ENCODE measurements at regions not wholly inside any gene's neighbourhood (a gene's known extent, or its start where the extent isn't known, plus 50 kb on each side); places are given as distances from the start of the nearest gene placed in this dataset.
A peak's percentile ranks its signal among the peaks of the same experiment; 100 is the strongest.

DNA sequence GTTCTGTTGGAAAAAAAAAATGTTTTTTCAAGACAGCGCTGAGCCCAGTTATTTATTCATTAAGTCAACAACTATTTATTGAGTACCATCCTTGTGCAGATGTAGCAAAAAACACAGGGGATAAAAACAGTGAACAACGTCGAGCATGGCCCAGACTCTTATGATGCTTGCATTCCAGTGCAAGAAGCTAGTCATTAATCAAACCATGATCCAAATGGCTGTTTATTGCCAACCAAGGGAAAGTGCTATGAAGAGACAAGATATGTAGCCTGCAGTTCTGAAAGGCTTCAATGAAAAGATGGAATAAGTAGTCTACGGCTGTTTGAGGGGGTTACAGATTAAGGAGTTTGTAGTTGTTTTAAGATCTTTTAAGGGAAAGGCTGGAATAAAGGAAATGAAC lies 262.3 kb downstream of the NEBL start:
- H3K36me3 Mint-ChIP-seq: no peaks in the 10 kb centered on the region
- H3K4me3 Mint-ChIP-seq: no peak overlapping the region
- DNase-seq: no peak
- CTCF ChIA-PET: no interaction called here
- H3K4me1 Mint-ChIP-seq: no peaks in the 10 kb centered on the region
- H3K27me3 Mint-ChIP-seq: no peaks in the 10 kb centered on the region
- peaks cover 11% of the 10 kb centered on the region for H3K9me3 Mint-ChIP-seq
- H3K27ac Mint-ChIP-seq: no peak overlapping the region

DNA sequence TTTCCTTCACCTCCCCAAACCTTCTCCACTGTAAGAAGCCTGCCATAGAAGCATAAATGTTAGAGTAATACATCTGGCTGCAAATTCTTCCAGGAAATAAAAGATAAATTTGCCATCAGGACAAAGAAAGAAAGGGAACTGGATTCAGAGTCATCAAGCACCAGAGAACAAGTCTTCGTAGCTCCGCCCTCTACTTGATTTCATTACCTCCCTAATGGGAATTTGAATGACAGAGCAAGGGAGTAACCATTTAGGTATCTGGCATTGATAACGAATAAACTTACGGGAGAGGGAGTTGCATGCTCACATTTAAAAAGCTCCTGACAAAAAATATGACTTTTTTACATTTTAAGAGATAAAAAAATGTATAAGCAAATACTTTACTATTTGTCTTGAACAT lies 263.4 kb downstream of the NEBL start:
- DNase-seq: no peak
- CTCF ChIA-PET: no interaction called here
- peaks cover 8% of the 10 kb centered on the region for H3K9me3 Mint-ChIP-seq
- H3K27me3 Mint-ChIP-seq: no peaks in the 10 kb centered on the region
- H3K27ac Mint-ChIP-seq: no peak overlapping the region
- no peaks in the 10 kb centered on the region for H3K4me1 Mint-ChIP-seq
- H3K4me3 Mint-ChIP-seq: no peak overlapping the region
- no peaks in the 10 kb centered on the region for H3K36me3 Mint-ChIP-seq

DNA sequence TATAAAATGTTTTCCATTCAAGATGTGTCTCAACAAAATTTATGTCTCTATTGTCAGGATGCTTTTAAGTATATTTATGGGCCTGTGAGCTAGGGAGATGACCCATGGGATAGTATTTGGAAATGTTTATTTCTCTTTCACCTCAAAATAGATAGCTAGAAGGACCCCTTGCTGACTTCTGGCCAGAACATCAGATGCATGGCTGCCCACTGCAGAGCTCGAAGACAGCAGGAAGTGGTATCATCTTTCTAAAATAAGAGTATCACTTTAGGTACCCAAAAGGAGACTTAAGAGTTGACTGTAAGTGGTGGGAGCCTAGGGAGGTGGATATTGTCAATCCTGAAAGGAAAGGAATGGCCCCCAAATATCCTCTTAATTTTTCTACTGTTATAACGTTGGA lies 264.4 kb downstream of the NEBL start:
- no peak for DNase-seq
- H3K27ac Mint-ChIP-seq: no peak overlapping the region
- no peaks in the 10 kb centered on the region for H3K27me3 Mint-ChIP-seq
- no peak overlapping the region for H3K4me3 Mint-ChIP-seq
- peaks cover 8% of the 10 kb centered on the region for H3K9me3 Mint-ChIP-seq
- H3K4me1 Mint-ChIP-seq: no peaks in the 10 kb centered on the region
- H3K36me3 Mint-ChIP-seq: no peaks in the 10 kb centered on the region
- CTCF ChIA-PET: no interaction called here

DNA sequence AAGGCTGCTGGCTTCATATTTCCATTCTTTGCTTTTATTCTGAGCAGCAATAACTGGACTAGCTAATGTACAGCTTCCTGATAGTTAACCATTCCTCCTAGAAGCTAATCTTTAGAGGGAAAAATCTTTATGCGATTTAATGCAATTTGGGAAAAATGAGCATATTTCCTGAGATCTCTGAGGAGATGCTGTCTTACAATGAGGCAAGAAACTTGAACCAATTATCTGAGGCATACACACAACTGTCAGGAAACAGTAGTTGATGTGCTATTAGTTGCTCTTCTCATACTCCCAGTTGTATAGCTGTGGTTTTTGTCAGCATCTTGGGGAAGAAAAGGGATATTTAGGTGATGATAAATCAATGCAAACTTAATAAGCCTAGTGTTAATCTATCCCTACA lies 265.9 kb downstream of the NEBL start:
- H3K4me3 Mint-ChIP-seq: no peak overlapping the region
- no peak for DNase-seq
- no peak overlapping the region for H3K27ac Mint-ChIP-seq
- CTCF ChIA-PET: no interaction called here
- H3K9me3 Mint-ChIP-seq: no peaks in the 10 kb centered on the region
- H3K36me3 Mint-ChIP-seq: no peaks in the 10 kb centered on the region
- H3K4me1 Mint-ChIP-seq: no peaks in the 10 kb centered on the region
- no peaks in the 10 kb centered on the region for H3K27me3 Mint-ChIP-seq

DNA sequence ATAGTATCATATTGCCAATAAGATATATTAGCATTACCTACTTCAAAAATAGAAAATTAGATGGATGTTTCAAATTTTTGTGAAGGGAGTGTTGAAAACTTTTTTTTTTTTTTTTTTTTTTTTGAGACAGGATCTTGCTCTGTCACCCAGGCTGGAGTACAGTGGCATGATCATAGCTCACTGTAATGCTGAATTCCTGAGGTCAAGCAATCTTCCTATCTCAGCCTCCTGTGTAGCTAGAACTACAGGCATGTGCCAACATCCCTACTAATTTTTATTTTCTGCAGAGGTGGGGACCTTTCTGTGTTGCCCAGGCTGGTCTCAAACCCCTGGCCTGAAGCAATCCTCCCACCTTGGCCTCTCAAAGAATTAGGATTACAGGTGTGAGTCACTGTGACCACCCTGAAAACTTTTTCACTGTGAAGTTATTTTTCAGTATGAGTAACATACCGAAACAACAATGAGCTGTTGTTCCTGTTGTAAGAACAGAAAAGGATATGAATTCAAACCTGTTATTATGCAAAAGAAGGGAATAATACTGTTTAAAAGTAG lies 266.9 kb downstream of the NEBL start:
- no peaks in the 10 kb centered on the region for H3K27me3 Mint-ChIP-seq
- no peak for DNase-seq
- no peaks in the 10 kb centered on the region for H3K4me1 Mint-ChIP-seq
- H3K9me3 Mint-ChIP-seq: no peaks in the 10 kb centered on the region
- H3K4me3 Mint-ChIP-seq: no peak overlapping the region
- H3K27ac Mint-ChIP-seq: no peak overlapping the region
- H3K36me3 Mint-ChIP-seq: no peaks in the 10 kb centered on the region
- CTCF ChIA-PET: no interaction called here

DNA sequence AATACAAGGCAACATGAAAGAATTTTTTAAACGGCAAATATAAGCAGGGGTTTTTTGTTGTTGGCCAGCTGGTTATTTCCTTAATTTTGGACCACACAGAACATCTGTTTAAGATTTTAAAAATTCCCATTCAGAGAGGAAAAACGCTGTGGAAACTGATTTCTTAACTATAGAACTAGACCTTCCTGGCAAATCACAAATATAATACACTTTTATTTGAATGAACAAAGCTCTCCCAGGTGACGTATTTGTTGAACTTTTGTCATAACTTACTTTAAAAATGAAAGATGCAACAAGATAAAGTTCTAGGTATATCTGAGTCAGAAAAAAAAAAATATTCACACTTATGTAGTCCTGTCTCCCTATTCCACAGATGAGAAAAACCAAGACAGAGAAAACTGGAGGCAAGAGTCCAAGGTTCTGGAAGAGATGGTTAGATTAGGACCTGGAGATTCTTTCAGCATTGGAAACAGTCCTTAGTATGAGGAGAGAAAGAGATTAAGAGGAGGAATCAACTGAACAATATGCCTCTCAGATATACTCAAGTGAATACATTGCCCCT lies 269.1 kb downstream of the NEBL start:
- H3K27me3 Mint-ChIP-seq: no peaks in the 10 kb centered on the region
- H3K27ac Mint-ChIP-seq: no peak overlapping the region

GRCh38 chr10:20627087-20627486 lies 270.0 kb downstream of the NEBL start:
- no peaks in the 10 kb centered on the region for H3K36me3 Mint-ChIP-seq
- peaks cover 4% of the 10 kb centered on the region for H3K4me1 Mint-ChIP-seq
- H3K4me3 Mint-ChIP-seq: no peak overlapping the region
- no peak overlapping the region for H3K27ac Mint-ChIP-seq
- DNase-seq: no peak
- CTCF ChIA-PET: no interaction called here
- H3K9me3 Mint-ChIP-seq: no peaks in the 10 kb centered on the region
- no peaks in the 10 kb centered on the region for H3K27me3 Mint-ChIP-seq

More for the DNA sequence above, 269.1 kb downstream of the NEBL start:
- no peaks in the 10 kb centered on the region for H3K9me3 Mint-ChIP-seq
- no peaks in the 10 kb centered on the region for H3K36me3 Mint-ChIP-seq
- DNase-seq: no peak
- CTCF ChIA-PET: no interaction called here
- H3K4me1 Mint-ChIP-seq: no peaks in the 10 kb centered on the region
- H3K4me3 Mint-ChIP-seq: no peak overlapping the region

GRCh38 chr10:20625868-20626267 lies 271.2 kb downstream of the NEBL start:
- Mint-ChIP-seq H3K36me3 (no peaks in the 10 kb centered on the region), H3K27ac (no peak overlapping the region), H3K9me3 (no peaks in the 10 kb centered on the region), H3K27me3 (no peaks in the 10 kb centered on the region), H3K4me3 (no peak overlapping the region), H3K4me1 (peaks cover 4% of the 10 kb centered on the region)
- no peak for DNase-seq
- CTCF ChIA-PET: no interaction called here

- H3K27me3 Mint-ChIP-seq: no peaks in the 10 kb centered on the region
- H3K4me3 Mint-ChIP-seq: no peak overlapping the region
- no peak overlapping the region for H3K27ac Mint-ChIP-seq
- H3K4me1 Mint-ChIP-seq: peaks cover 4% of the 10 kb centered on the region
- H3K36me3 Mint-ChIP-seq: no peaks in the 10 kb centered on the region
- CTCF ChIA-PET: no interaction called here
- no peaks in the 10 kb centered on the region for H3K9me3 Mint-ChIP-seq
- no peak for DNase-seq
These were observed 272.5 kb downstream of the NEBL start for GRCh38 chr10:20624642-20625041.

DNA sequence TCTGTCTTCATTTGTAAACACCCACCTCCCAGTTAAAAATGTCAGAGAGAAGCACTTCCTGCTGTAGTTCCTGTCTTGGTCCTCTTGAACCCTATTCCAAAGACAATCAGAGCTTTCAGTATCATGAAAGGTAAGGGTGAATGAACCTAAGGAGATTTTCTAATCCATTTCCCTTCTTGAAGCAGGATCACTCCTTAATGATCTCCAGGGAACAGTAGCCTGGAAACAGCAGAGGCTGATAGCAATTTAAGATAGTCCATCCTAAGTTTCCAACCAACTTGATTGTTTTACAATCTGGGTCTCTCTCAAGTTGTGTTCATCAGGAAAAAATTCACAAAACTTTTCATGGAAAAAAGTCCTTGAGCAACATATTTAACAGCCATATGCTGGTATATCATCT lies 273.6 kb downstream of the NEBL start:
- Mint-ChIP-seq H3K4me1 (peaks cover 4% of the 10 kb centered on the region), H3K4me3 (no peak overlapping the region), H3K27ac (no peak overlapping the region), H3K9me3 (no peaks in the 10 kb centered on the region), H3K36me3 (no peaks in the 10 kb centered on the region), H3K27me3 (no peaks in the 10 kb centered on the region)
- CTCF ChIA-PET: no interaction called here
- DNase-seq: no peak

- Mint-ChIP-seq H3K27ac (no peak overlapping the region), H3K36me3 (no peaks in the 10 kb centered on the region), H3K4me3 (no peak overlapping the region), H3K4me1 (peaks cover 4% of the 10 kb centered on the region), H3K9me3 (no peaks in the 10 kb centered on the region), H3K27me3 (no peaks in the 10 kb centered on the region)
- CTCF ChIA-PET: no interaction called here
- no peak for DNase-seq
These were observed 274.4 kb downstream of the NEBL start for GRCh38 chr10:20622531-20623211.

DNA sequence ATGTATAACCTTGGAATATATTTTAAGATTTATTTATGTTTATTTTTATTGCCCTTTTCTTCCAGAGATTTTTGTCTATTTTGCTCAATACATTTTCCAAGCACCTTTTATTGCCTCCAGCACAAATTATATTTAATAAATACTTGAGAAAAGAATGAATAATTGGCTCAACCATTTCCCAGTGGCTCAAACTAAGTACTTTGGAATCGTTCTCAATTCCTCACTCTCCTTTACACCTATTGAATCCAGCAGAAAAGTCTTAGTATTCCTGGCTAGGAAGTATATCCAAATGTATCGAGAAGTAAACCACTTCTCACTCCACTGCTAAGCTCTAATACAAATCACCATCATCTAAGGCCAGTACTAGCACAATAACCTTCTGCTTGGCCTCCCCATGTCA lies 276.1 kb downstream of the NEBL start:
- Mint-ChIP-seq H3K27me3 (no peaks in the 10 kb centered on the region), H3K36me3 (no peaks in the 10 kb centered on the region), H3K4me1 (peaks cover 13% of the 10 kb centered on the region), H3K27ac (no peak overlapping the region), H3K4me3 (no peak overlapping the region), H3K9me3 (peaks cover 2% of the 10 kb centered on the region)
- DNase-seq: no peak
- CTCF ChIA-PET: no interaction called here

GRCh38 chr10:20618011-20618547 lies 279.0 kb downstream of the NEBL start:
- Mint-ChIP-seq H3K36me3 (no peaks in the 10 kb centered on the region), H3K27me3 (no peaks in the 10 kb centered on the region), H3K4me3 (no peak overlapping the region), H3K27ac (no peak overlapping the region), H3K9me3 (peaks cover 2% of the 10 kb centered on the region), H3K4me1 (peaks cover 13% of the 10 kb centered on the region)
- CTCF ChIA-PET: interaction anchor here (0.6 kb wide), 1 partner anchor 258 kb away, joined by 3 read pairs; no protein-coding TSS in a partner anchor
- no peak for DNase-seq

DNA sequence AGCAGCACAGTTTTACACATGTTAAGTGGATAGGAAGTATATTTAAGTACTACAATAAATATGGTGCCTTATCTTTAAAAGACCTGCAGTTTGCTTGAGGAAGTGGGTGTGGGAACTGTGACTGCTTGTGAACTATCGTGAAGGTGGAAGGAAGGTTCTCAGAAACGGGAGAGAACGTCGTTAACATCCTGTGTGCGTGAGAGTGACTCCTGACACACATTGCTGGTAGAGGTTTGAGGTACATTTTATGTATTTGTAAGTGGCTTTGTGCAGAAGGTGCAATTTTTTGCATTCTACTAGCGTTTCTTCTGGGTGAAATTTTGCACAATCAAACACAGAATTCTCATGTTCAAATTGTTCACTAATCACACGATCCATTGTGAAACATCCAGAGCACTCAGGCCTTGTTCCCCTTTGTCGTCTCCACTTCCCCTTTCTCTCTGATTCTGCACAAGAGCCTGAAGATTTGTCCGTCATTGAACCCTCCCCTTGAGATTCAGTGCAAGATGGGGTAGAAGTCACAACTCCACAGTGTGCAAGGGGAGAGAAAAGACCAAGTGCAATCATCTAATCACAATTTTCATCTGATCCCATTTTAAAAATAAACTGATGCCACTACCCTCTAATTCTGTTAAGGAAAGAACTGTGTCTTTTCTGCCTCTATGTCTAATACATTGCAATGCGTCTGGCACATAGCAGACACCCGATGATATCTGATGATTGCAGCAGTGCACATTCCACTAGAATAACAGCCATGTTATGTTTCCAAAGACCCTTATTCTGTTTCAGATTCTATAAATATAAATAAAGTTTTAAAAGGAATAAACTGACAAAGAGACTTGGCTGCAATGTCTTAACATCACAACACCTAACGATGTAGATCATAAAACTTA lies 279.9 kb downstream of the NEBL start:
- no peaks in the 10 kb centered on the region for H3K27me3 Mint-ChIP-seq
- DNase-seq: peak; percentile 22
- CTCF ChIA-PET: no interaction called here
- no peak overlapping the region for H3K4me3 Mint-ChIP-seq
- peak overlapping the region; percentile 78 for H3K27ac Mint-ChIP-seq
- no peaks in the 10 kb centered on the region for H3K36me3 Mint-ChIP-seq
- H3K4me1 Mint-ChIP-seq: peaks cover 9% of the 10 kb centered on the region
- H3K9me3 Mint-ChIP-seq: peaks cover 2% of the 10 kb centered on the region

All from activated naive CD4-positive, alpha-beta T cell treated with anti-CD3 and anti-CD28 coated beads, Interleukin-2, amount 10 ng/mL, durations not matched to agents 7 days and 5 days (primary cell).